ENCODE measurements at regions not wholly inside any gene's neighbourhood (a gene's known extent, or its start where the extent isn't known, plus 50 kb on each side); places are given as distances from the start of the nearest gene placed in this dataset.

DNA sequence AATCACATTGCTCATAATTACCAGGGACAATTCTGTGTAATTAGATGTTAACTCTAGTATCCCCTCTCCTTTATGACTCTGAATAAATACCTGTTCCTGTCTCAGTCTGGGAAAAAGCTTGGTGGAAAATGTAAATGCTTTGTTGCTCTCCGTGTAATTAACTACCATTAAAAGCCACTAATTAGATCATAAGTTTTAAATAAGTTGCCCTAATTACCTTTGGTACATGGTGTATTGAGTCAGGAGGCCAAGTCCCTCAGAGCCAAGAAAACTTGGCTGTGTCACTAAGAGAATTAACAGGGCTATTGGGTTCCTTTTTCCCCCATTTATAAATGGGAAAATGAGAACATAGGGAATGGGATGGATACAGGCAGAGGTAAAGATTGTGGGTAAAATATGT lies 617.6 kb downstream of the TLR4 start:
- TF ChIP-seq, protein P1, sequence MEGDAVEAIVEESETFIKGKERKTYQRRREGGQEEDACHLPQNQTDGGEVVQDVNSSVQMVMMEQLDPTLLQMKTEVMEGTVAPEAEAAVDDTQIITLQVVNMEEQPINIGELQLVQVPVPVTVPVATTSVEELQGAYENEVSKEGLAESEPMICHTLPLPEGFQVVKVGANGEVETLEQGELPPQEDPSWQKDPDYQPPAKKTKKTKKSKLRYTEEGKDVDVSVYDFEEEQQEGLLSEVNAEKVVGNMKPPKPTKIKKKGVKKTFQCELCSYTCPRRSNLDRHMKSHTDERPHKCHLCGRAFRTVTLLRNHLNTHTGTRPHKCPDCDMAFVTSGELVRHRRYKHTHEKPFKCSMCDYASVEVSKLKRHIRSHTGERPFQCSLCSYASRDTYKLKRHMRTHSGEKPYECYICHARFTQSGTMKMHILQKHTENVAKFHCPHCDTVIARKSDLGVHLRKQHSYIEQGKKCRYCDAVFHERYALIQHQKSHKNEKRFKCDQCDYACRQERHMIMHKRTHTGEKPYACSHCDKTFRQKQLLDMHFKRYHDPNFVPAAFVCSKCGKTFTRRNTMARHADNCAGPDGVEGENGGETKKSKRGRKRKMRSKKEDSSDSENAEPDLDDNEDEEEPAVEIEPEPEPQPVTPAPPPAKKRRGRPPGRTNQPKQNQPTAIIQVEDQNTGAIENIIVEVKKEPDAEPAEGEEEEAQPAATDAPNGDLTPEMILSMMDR (conservative IDR thresholded peaks at IDR 0.05; ENCODE audit: low read depth in 2 of 2): no peak
- TF ChIP-seq POLR2AphosphoS5 (IDR thresholded peaks at IDR 0.05; ENCODE audit: low read depth) (no peak), EZH2 (IDR thresholded peaks at IDR 0.05; ENCODE audit: low read depth, unreplicated experiment) (no peak), STAT1 (IDR thresholded peaks at IDR 0.05; ENCODE audit: unreplicated experiment) (no peak), EZH2phosphoT487 (IDR thresholded peaks at IDR 0.05; ENCODE audit: unreplicated experiment) (no peak), CREB1 (CRISPR knock-in tag; IDR thresholded peaks at IDR 0.05; ENCODE audit: low read depth) (no peak), ZNF331 (CRISPR knock-in tag; IDR thresholded peaks at IDR 0.05; ENCODE audit: low read depth) (no peak), NANOG (IDR thresholded peaks at IDR 0.05; ENCODE audit: borderline replicate concordance) (no peak)
- TF ChIP-seq, protein P2, sequence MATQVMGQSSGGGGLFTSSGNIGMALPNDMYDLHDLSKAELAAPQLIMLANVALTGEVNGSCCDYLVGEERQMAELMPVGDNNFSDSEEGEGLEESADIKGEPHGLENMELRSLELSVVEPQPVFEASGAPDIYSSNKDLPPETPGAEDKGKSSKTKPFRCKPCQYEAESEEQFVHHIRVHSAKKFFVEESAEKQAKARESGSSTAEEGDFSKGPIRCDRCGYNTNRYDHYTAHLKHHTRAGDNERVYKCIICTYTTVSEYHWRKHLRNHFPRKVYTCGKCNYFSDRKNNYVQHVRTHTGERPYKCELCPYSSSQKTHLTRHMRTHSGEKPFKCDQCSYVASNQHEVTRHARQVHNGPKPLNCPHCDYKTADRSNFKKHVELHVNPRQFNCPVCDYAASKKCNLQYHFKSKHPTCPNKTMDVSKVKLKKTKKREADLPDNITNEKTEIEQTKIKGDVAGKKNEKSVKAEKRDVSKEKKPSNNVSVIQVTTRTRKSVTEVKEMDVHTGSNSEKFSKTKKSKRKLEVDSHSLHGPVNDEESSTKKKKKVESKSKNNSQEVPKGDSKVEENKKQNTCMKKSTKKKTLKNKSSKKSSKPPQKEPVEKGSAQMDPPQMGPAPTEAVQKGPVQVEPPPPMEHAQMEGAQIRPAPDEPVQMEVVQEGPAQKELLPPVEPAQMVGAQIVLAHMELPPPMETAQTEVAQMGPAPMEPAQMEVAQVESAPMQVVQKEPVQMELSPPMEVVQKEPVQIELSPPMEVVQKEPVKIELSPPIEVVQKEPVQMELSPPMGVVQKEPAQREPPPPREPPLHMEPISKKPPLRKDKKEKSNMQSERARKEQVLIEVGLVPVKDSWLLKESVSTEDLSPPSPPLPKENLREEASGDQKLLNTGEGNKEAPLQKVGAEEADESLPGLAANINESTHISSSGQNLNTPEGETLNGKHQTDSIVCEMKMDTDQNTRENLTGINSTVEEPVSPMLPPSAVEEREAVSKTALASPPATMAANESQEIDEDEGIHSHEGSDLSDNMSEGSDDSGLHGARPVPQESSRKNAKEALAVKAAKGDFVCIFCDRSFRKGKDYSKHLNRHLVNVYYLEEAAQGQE (IDR thresholded peaks at IDR 0.05; ENCODE audit: unreplicated experiment): no peak
- TF ChIP-seq, protein P3, sequence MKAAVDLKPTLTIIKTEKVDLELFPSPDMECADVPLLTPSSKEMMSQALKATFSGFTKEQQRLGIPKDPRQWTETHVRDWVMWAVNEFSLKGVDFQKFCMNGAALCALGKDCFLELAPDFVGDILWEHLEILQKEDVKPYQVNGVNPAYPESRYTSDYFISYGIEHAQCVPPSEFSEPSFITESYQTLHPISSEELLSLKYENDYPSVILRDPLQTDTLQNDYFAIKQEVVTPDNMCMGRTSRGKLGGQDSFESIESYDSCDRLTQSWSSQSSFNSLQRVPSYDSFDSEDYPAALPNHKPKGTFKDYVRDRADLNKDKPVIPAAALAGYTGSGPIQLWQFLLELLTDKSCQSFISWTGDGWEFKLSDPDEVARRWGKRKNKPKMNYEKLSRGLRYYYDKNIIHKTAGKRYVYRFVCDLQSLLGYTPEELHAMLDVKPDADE (IDR thresholded peaks at IDR 0.05): no peak

Measured in GM23338 (cell line).